Peyer's patch (tissue), 4 donors: ENCODE measurements at regions not wholly inside any gene's neighbourhood (a gene's known extent, or its start where the extent isn't known, plus 50 kb on each side); places are given as distances from the start of the nearest gene placed in this dataset.

Experiments
- POLR2A ChIP-seq, 2 donors: fragments of 450-650 bp; IDR thresholded peaks; one replicate each; pipeline ENCODE4 v1.5.1; 2017; ENCODE audit warnings: antibody characterized with exemption in 2 of 2, mild to moderate bottlenecking in 2 of 2, moderate library complexity in 2 of 2
- TF ChIP-seq, protein P1 (sequence below), 6 experiments: fragments of 450-650 bp in 4 of 6; fragments of 200-600 bp in 2 of 6; sonication (generic) in 1 of 6; IDR thresholded peaks; one replicate each; pipeline ENCODE4 v1.5.1; 2017 to 2019; ENCODE audit warnings: antibody characterized with exemption in 6 of 6, mild to moderate bottlenecking in 3 of 6, moderate library complexity in 1 of 6

DNA sequence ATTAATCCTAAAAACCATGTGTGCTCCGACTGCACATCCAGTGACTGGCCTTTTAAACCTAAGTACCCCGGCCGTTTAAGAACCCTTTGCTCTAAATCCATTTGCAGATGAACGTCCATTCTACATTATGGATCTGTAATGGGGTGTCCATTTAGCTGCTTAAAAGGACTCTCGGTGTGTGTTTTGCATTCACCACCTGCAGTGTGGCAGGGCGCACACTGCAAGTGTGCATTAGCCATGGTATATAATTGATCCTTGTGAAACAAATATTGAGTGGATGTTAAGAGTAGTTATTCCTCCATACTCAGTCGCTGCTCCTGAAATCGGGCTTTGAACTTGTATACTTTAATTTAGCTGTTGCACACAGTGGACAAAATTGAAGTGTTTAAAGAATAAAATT, 190.1 kb upstream of the WWC1 start:
- TF ChIP-seq, protein P1, sequence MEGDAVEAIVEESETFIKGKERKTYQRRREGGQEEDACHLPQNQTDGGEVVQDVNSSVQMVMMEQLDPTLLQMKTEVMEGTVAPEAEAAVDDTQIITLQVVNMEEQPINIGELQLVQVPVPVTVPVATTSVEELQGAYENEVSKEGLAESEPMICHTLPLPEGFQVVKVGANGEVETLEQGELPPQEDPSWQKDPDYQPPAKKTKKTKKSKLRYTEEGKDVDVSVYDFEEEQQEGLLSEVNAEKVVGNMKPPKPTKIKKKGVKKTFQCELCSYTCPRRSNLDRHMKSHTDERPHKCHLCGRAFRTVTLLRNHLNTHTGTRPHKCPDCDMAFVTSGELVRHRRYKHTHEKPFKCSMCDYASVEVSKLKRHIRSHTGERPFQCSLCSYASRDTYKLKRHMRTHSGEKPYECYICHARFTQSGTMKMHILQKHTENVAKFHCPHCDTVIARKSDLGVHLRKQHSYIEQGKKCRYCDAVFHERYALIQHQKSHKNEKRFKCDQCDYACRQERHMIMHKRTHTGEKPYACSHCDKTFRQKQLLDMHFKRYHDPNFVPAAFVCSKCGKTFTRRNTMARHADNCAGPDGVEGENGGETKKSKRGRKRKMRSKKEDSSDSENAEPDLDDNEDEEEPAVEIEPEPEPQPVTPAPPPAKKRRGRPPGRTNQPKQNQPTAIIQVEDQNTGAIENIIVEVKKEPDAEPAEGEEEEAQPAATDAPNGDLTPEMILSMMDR (IDR thresholded peaks at IDR 0.05), result no peak
- TF ChIP-seq POLR2A (IDR thresholded peaks at IDR 0.05), result no peak
